ENCODE measurements at regions not wholly inside any gene's neighbourhood (a gene's known extent, or its start where the extent isn't known, plus 50 kb on each side); places are given as distances from the start of the nearest gene placed in this dataset.
A peak's percentile ranks its signal among the peaks of the same experiment; 100 is the strongest.

- DNase-seq (ENCODE audit: low read depth in 4 of 4, low spot score in 3 of 4): peak in 1 of 4 donors; percentile 5
These were observed 136.0 kb downstream of the INSIG2 start for GRCh38 chr2:118223992-118224894.

- DNase-seq (ENCODE audit: low read depth in 4 of 4, low spot score in 3 of 4): peak in 1 of 4 donors; percentile 16
These were observed 135.3 kb downstream of the INSIG2 start for GRCh38 chr2:118223511-118223991.

GRCh38 chr2:118222672-118223421 is 134.6 kb downstream of the INSIG2 start:
- DNase-seq (ENCODE audit: low read depth in 4 of 4, low spot score in 3 of 4): no peak

- DNase-seq (ENCODE audit: low read depth in 4 of 4, low spot score in 3 of 4): no peak
These were observed 134.0 kb downstream of the INSIG2 start for GRCh38 chr2:118222273-118222594.

- peak; percentile 36 to 67 (median 62) for DNase-seq (ENCODE audit: low read depth in 4 of 4, low spot score in 3 of 4)
These were observed 133.4 kb downstream of the INSIG2 start for GRCh38 chr2:118221536-118222272.

GRCh38 chr2:118219611-118220010 is 131.3 kb downstream of the INSIG2 start:
- DNase-seq (ENCODE audit: low read depth in 4 of 4, low spot score in 3 of 4): no peak

- DNase-seq (ENCODE audit: low read depth in 4 of 4, low spot score in 3 of 4): no peak
These were observed 128.0 kb downstream of the INSIG2 start for GRCh38 chr2:118216224-118216623.

GRCh38 chr2:118209727-118210126 is 121.5 kb downstream of the INSIG2 start:
- DNase-seq (ENCODE audit: low read depth in 4 of 4, low spot score in 3 of 4): no peak

GRCh38 chr2:118207889-118208288 is 119.6 kb downstream of the INSIG2 start:
- DNase-seq (ENCODE audit: low read depth in 4 of 4, low spot score in 3 of 4): no peak

- DNase-seq (ENCODE audit: low read depth in 4 of 4, low spot score in 3 of 4): no peak
These were observed 114.5 kb downstream of the INSIG2 start for GRCh38 chr2:118202707-118203303.

GRCh38 chr2:118198268-118198667 is 110.0 kb downstream of the INSIG2 start:
- no peak for DNase-seq (ENCODE audit: low read depth in 4 of 4, low spot score in 3 of 4)

- no peak for DNase-seq (ENCODE audit: low read depth in 4 of 4, low spot score in 3 of 4)
These were observed 108.9 kb downstream of the INSIG2 start for GRCh38 chr2:118197011-118197675.

- DNase-seq (ENCODE audit: low read depth in 4 of 4, low spot score in 3 of 4): no peak
These were observed 102.2 kb downstream of the INSIG2 start for GRCh38 chr2:118190474-118190873.

- no peak for DNase-seq (ENCODE audit: low read depth in 4 of 4, low spot score in 3 of 4)
These were observed 98.6 kb downstream of the INSIG2 start for GRCh38 chr2:118186858-118187254.

- peak; percentile 51 to 75 (median 66) for DNase-seq (ENCODE audit: low read depth in 4 of 4, low spot score in 3 of 4)
These were observed 98.0 kb downstream of the INSIG2 start for GRCh38 chr2:118186110-118186857.

GRCh38 chr2:118185210-118186109 is 97.2 kb downstream of the INSIG2 start:
- peak in 2 of 4 donors; percentile 18 to 39 for DNase-seq (ENCODE audit: low read depth in 4 of 4, low spot score in 3 of 4)

GRCh38 chr2:118183381-118183780 is 95.1 kb downstream of the INSIG2 start:
- DNase-seq (ENCODE audit: low read depth in 4 of 4, low spot score in 3 of 4): no peak

GRCh38 chr2:118179445-118179844 is 91.2 kb downstream of the INSIG2 start:
- DNase-seq (ENCODE audit: low read depth in 4 of 4, low spot score in 3 of 4): no peak
